ENCODE measurements at regions not wholly inside any gene's neighbourhood (a gene's known extent, or its start where the extent isn't known, plus 50 kb on each side); places are given as distances from the start of the nearest gene placed in this dataset.
"Not testable (repeated sequence)": the region's sequence is repeated elsewhere in the genome, so short reads cannot be mapped to it uniquely, and the experiment has no call there.

GRCh38 chr9:119677811-119678505 is 308.7 kb upstream of the BRINP1 start:
- Histone ChIP-seq H3K36me3 (no peaks in the 10 kb centered on the region), H3K9me3 (no peaks in the 10 kb centered on the region), H3K27ac (no peak overlapping the region), H3K4me1 (no peaks in the 10 kb centered on the region), H3K27me3 (no peaks in the 10 kb centered on the region), H3K4me3 (no peak overlapping the region)
- no peak for FAIRE-seq
- DNase-seq: no peak
- TF ChIP-seq CTCF (IDR thresholded peaks at IDR 0.05): no peak
- peak in 2 of 4 donors; percentile 53 to 57 for ATAC-seq
- intact Hi-C loops (cut with DNase I): no loop called here
- WGBS, 2 donors: 34 to 36% methylated on average over 7 of the region's 7 CpGs

- no peaks in the 10 kb centered on the region for H3K27me3 ChIP-seq
These were observed 306.7 kb upstream of the BRINP1 start for GRCh38 chr9:119675951-119676350.

GRCh38 chr9:119672763-119673162 is 303.5 kb upstream of the BRINP1 start:
- FAIRE-seq; DNase-seq; H3K4me1 ChIP-seq; H3K36me3 ChIP-seq; ATAC-seq; H3K27ac ChIP-seq; H3K4me3 ChIP-seq; H3K27me3 ChIP-seq; H3K9me3 ChIP-seq; intact Hi-C loops (cut with DNase I): not testable (repeated sequence)
- 52 to 59% methylated on average over 4 of the region's 4 CpGs for WGBS, 2 donors

More at GRCh38 chr9:119675951-119676350, 306.7 kb upstream of the BRINP1 start:
- intact Hi-C loops (cut with DNase I): no loop called here
- FAIRE-seq (no peak), ATAC-seq (no peak), DNase-seq (no peak)
- no peak overlapping the region for H3K4me3 ChIP-seq
- 20 to 26% methylated on average over 3 of the region's 3 CpGs for WGBS, 2 donors
- H3K36me3 ChIP-seq: no peaks in the 10 kb centered on the region
- H3K27ac ChIP-seq: no peak overlapping the region
- H3K4me1 ChIP-seq: no peaks in the 10 kb centered on the region
- TF ChIP-seq CTCF (IDR thresholded peaks at IDR 0.05): no peak
- H3K9me3 ChIP-seq: no peaks in the 10 kb centered on the region

GRCh38 chr9:119667916-119668315 is 298.7 kb upstream of the BRINP1 start:
- WGBS, 2 donors: 61 to 79% methylated on average over 2 of the region's 2 CpGs
- Histone ChIP-seq H3K4me3 (no peak overlapping the region), H3K27me3 (no peaks in the 10 kb centered on the region), H3K36me3 (no peaks in the 10 kb centered on the region), H3K27ac (no peak overlapping the region), H3K4me1 (no peaks in the 10 kb centered on the region), H3K9me3 (no peaks in the 10 kb centered on the region)
- ATAC-seq: no peak
- no peak for FAIRE-seq
- DNase-seq: no peak
- no peak for TF ChIP-seq CTCF (IDR thresholded peaks at IDR 0.05)
- intact Hi-C loops (cut with DNase I): no loop called here

GRCh38 chr9:119667163-119667562 is 297.9 kb upstream of the BRINP1 start:
- no peak for DNase-seq
- H3K4me1 ChIP-seq: no peaks in the 10 kb centered on the region
- no peak for TF ChIP-seq CTCF (IDR thresholded peaks at IDR 0.05)
- FAIRE-seq: no peak
- ATAC-seq: no peak
- H3K9me3 ChIP-seq: no peaks in the 10 kb centered on the region
- no peak overlapping the region for H3K27ac ChIP-seq
- WGBS, 2 donors: 65 to 67% methylated on average over 2 of the region's 2 CpGs
- no peaks in the 10 kb centered on the region for H3K27me3 ChIP-seq
- no peak overlapping the region for H3K4me3 ChIP-seq
- H3K36me3 ChIP-seq: no peaks in the 10 kb centered on the region
- intact Hi-C loops (cut with DNase I): no loop called here
